GM12865 (cell line): ENCODE measurements at regions not wholly inside any gene's neighbourhood (a gene's known extent, or its start where the extent isn't known, plus 50 kb on each side); places are given as distances from the start of the nearest gene placed in this dataset.

Source experiments
- DNase-seq: peaks from one replicate; pipeline ENCODE4 v3.0.0; 2010; ENCODE audit warnings: low read depth
- H3K4me3 ChIP-seq: 2 replicates; pipeline ENCODE4 v1.5.1; 2011; ENCODE audit warnings: mild to moderate bottlenecking, low read depth, low read length, control low read depth
- TF ChIP-seq, protein P1 (sequence below): IDR thresholded peaks from 2 replicates; pipeline ENCODE4 v1.5.1; 2011; ENCODE audit warnings: low read length, control low read depth, low read depth, inconsistent platforms; ENCODE audit not compliant: insufficient read depth; ENCODE audit errors: missing control alignments

GRCh38 chr3:1943395-1944118 is 155.1 kb upstream of the CNTN4 start:
- peak; percentile 28 for DNase-seq
- no peak overlapping the region; the same call in 1 of the 2 replicates for H3K4me3 ChIP-seq
- TF ChIP-seq, protein P1, sequence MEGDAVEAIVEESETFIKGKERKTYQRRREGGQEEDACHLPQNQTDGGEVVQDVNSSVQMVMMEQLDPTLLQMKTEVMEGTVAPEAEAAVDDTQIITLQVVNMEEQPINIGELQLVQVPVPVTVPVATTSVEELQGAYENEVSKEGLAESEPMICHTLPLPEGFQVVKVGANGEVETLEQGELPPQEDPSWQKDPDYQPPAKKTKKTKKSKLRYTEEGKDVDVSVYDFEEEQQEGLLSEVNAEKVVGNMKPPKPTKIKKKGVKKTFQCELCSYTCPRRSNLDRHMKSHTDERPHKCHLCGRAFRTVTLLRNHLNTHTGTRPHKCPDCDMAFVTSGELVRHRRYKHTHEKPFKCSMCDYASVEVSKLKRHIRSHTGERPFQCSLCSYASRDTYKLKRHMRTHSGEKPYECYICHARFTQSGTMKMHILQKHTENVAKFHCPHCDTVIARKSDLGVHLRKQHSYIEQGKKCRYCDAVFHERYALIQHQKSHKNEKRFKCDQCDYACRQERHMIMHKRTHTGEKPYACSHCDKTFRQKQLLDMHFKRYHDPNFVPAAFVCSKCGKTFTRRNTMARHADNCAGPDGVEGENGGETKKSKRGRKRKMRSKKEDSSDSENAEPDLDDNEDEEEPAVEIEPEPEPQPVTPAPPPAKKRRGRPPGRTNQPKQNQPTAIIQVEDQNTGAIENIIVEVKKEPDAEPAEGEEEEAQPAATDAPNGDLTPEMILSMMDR = no peak

DNA sequence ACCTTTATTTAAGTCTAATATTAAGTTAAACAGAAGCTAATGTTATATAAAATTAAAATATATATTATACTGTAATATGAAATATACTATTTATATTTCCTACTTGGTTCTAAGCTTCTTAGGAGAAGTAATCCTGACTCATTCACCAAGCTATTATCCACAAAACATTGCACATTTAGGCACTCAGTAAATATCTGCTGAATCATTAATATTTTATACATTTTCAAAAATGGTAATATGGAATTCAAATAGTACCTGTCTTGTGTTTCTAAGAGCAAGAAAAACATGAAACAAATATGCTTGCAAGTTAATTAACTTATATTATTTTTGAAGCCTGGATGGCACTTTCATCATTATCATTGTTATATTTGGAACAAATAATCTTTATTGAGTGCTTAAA is 153.0 kb upstream of the CNTN4 start:
- no peak for DNase-seq
- H3K4me3 ChIP-seq = no peak overlapping the region
- TF ChIP-seq, protein P1 = no peak

DNA sequence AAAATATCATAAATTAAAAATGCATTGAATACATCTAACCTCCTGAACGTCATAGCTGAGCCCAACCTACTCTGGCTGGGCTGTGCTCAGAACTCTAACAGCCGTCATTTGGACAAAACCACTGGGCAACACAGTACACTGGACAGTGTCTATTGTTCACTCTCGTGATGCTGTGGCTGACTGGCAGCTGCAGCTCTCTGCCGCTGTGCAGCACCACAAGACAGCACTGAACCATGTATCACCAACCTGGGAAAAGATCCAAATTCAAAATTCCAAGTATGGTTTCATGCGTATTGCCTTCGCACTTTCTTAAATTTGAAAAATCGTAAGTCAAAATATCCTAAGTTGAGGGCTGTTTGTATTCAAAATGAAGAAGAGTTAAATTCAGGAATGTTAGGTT is 145.1 kb upstream of the CNTN4 start:
- no peak overlapping the region for H3K4me3 ChIP-seq
- DNase-seq = no peak
- TF ChIP-seq, protein P1 = no peak

GRCh38 chr3:1954632-1955031 is 144.0 kb upstream of the CNTN4 start:
- no peak for DNase-seq
- no peak overlapping the region for H3K4me3 ChIP-seq
- TF ChIP-seq, protein P1 = no peak

- no peak for DNase-seq
- H3K4me3 ChIP-seq = no peak overlapping the region
- TF ChIP-seq, protein P1 = no peak
Measured at GRCh38 chr3:1955170-1955569, 143.5 kb upstream of the CNTN4 start.

DNA sequence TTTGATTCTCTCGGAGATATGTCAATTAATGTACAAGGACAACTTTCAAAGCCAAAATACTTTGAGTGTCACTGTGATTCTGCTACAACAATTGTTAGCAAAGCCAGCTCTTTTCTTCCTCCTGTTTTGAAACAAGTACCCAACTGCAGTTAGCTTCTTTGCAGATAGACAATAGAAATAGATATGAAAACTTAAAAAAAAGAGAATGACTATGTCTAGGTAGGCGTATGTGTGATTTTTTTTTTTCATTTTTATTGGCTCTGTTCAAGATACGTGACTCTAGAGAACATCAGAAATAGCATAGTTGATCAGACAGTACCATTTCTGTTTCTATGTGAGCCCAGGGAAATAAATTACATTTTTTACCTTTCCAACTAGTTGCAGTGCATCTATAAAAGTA is 142.9 kb upstream of the CNTN4 start:
- TF ChIP-seq, protein P1 = no peak
- H3K4me3 ChIP-seq = no peak overlapping the region
- DNase-seq = no peak

DNA sequence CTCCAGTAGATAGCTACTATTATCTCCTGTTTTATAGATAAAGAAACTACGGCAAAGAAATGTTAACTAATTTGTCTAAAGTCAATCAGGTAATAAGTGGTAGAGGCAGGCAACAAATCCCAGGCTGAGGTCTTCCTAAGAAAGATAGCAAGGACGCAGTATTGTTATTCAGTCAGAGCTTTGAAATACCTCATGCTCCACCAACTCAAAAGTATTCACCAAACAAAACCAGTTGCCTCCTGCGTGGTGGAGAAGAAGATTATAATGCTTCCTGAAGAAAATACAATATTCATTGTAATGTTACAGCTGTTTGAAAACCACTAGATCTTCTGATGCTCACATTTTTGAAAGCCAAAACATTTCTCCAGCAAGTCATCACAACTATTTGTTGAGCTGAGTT is 138.2 kb upstream of the CNTN4 start:
- no peak overlapping the region for H3K4me3 ChIP-seq
- TF ChIP-seq, protein P1 = no peak
- DNase-seq = no peak
